IMR-90 (cell line): ENCODE measurements at regions not wholly inside any gene's neighbourhood (a gene's known extent, or its start where the extent isn't known, plus 50 kb on each side); places are given as distances from the start of the nearest gene placed in this dataset.

Experiments
- ATAC-seq: fragments of 200-7000 bp; cut with Tn5 transposase; 2 replicates; pipeline ENCODE4 v1.9.1; 2020; ENCODE audit warnings: low read depth, mild to moderate bottlenecking, moderate library complexity
- BruUV-seq: library from RNA; stranded (reverse); fragments of 400-500 nt; replicated peaks from 2 replicates; lab custom pipeline; 2021; lab: Mats Ljungman, UMichigan
- CTCF ChIA-PET: fragments of 300-600 bp; formaldehyde crosslinking; extraction: SDS; loops from one replicate; lab custom pipeline; 2021; ENCODE audit warnings: antibody characterized with exemption; lab: Yijun Ruan, JAX
- POLR2A ChIA-PET: fragments of 300-600 bp; sonication (Branson Sonifier 250); formaldehyde crosslinking; loops from one replicate; lab custom pipeline; 2022; ENCODE audit warnings: antibody characterized with exemption; ENCODE audit not compliant: unreplicated experiment; lab: Charles Lee
- DNase-seq: peaks from one replicate; pipeline ENCODE4 v3.0.0; 2013
- H2AFZ ChIP-seq: replicated peaks from 2 replicates; pipeline ENCODE3; 2013; ENCODE audit warnings: low read length, mild to moderate bottlenecking; ENCODE audit not compliant: poor library complexity
- H2AK5ac ChIP-seq: 2 replicates; pipeline ENCODE4 v1.6.1; 2013; ENCODE audit warnings: low read depth, low read length, inconsistent platforms
- H2AK9ac ChIP-seq: replicated peaks from 2 replicates; pipeline ENCODE3; 2013; ENCODE audit warnings: mild to moderate bottlenecking, low read depth, low read length, moderate library complexity; ENCODE audit not compliant: poor library complexity
- H2BK120ac ChIP-seq: 2 replicates; pipeline ENCODE4 v1.6.1; 2013; ENCODE audit warnings: low read depth, low read length, inconsistent platforms
- H2BK15ac ChIP-seq: 3 replicates; pipeline ENCODE4 v1.6.1; 2013; ENCODE audit warnings: low read depth, low read length, inconsistent platforms
- H2BK20ac ChIP-seq: 2 replicates; pipeline ENCODE4 v1.6.1; 2013; ENCODE audit warnings: low read depth, mild to moderate bottlenecking, inconsistent platforms, low read length, moderate library complexity
- H2BK5ac ChIP-seq: 2 replicates; pipeline ENCODE4 v1.6.1; 2013; ENCODE audit warnings: mild to moderate bottlenecking, low read depth, low read length, inconsistent platforms; ENCODE audit not compliant: poor library complexity, severe bottlenecking
- H3K14ac ChIP-seq: replicated peaks from 2 replicates; pipeline ENCODE4 v1.6.1; 2013; ENCODE audit warnings: low read depth, low read length, inconsistent platforms
- H3K18ac ChIP-seq: 2 replicates; pipeline ENCODE4 v1.6.1; 2013; ENCODE audit warnings: low read depth, low read length, control low read depth
- H3K23ac ChIP-seq: 2 replicates; pipeline ENCODE4 v1.6.1; 2013; ENCODE audit warnings: low read depth, low read length, inconsistent platforms
- H3K27ac ChIP-seq: 2 replicates; pipeline ENCODE4 v1.5.1; 2013; ENCODE audit warnings: mild to moderate bottlenecking, control low read depth, low read length; ENCODE audit not compliant: insufficient read depth
- H3K27me3 ChIP-seq: 2 replicates; pipeline ENCODE4 v1.6.1; 2013; ENCODE audit warnings: low read length; ENCODE audit not compliant: control insufficient read depth, insufficient read depth
- H3K36me3 ChIP-seq: 2 replicates; pipeline ENCODE4 v1.6.1; 2013; ENCODE audit warnings: low read length, mixed read lengths; ENCODE audit not compliant: control insufficient read depth, insufficient read depth
- H3K4ac ChIP-seq: 2 replicates; pipeline ENCODE4 v1.6.1; 2013; ENCODE audit warnings: low read depth, low read length, inconsistent platforms
- H3K4me1 ChIP-seq: 2 replicates; pipeline ENCODE4 v1.6.1; 2013; ENCODE audit warnings: low read length, mixed read lengths; ENCODE audit not compliant: control insufficient read depth, insufficient read depth
- H3K4me2 ChIP-seq: 2 replicates; pipeline ENCODE4 v1.6.1; 2013; ENCODE audit warnings: low read depth, mild to moderate bottlenecking, control low read depth, low read length, moderate library complexity
- H3K4me3 ChIP-seq: 2 replicates; pipeline ENCODE4 v1.5.1; 2013; ENCODE audit warnings: low read depth, mild to moderate bottlenecking, control low read depth, low read length, moderate library complexity; ENCODE audit not compliant: insufficient read depth
- H3K56ac ChIP-seq: 2 replicates; pipeline ENCODE4 v1.6.1; 2013; ENCODE audit warnings: low read length, inconsistent platforms; ENCODE audit not compliant: insufficient read depth; ENCODE audit errors: extremely low read depth
- H3K79me1 ChIP-seq, 2 experiments: 2 replicates each; pipeline ENCODE4 v1.6.1; 2013; ENCODE audit warnings: low read length in 2 of 2, inconsistent platforms in 1 of 2, low read depth in 1 of 2
- H3K9ac ChIP-seq: 2 replicates; pipeline ENCODE4 v1.6.1; 2013; ENCODE audit warnings: low read depth, low read length, control low read depth
- H3K9me1 ChIP-seq: 2 replicates; pipeline ENCODE4 v1.6.1; 2013; ENCODE audit warnings: low read length, inconsistent platforms; ENCODE audit not compliant: insufficient read depth
- H3K9me3 ChIP-seq: 2 replicates; pipeline ENCODE4 v1.6.1; 2013; ENCODE audit warnings: low read length; ENCODE audit not compliant: control insufficient read depth, insufficient read depth
- H4K20me1 ChIP-seq: 2 replicates; pipeline ENCODE4 v1.6.1; 2013; ENCODE audit warnings: low read length, inconsistent platforms; ENCODE audit not compliant: insufficient read depth
- H4K5ac ChIP-seq: 2 replicates; pipeline ENCODE4 v1.6.1; 2013; ENCODE audit warnings: mild to moderate bottlenecking, low read depth, low read length, control low read depth
- H4K8ac ChIP-seq, 2 experiments: 2 replicates each; pipeline ENCODE4 v1.6.1; 2013; ENCODE audit warnings: low read depth in 2 of 2, low read length in 2 of 2, control low read depth in 1 of 2, inconsistent platforms in 1 of 2
- H4K91ac ChIP-seq: 2 replicates; pipeline ENCODE4 v1.6.1; 2013; ENCODE audit warnings: low read depth, low read length, inconsistent platforms; ENCODE audit not compliant: insufficient read depth
- BHLHE40 ChIP-seq: fragments of 150-350 bp; IDR thresholded peaks from 2 replicates; pipeline ENCODE4 v1.6.1; 2016; ENCODE audit warnings: mild to moderate bottlenecking, low read depth, low read length
- CEBPB ChIP-seq: IDR thresholded peaks from 2 replicates; pipeline ENCODE4 v1.6.1; 2012; ENCODE audit warnings: low read depth, low read length, improper control_type of control experiment
- CHD1 ChIP-seq: IDR thresholded peaks from 2 replicates; pipeline ENCODE4 v1.6.1; 2012; ENCODE audit warnings: low read depth, low read length, improper control_type of control experiment
- FOS ChIP-seq: fragments of 150-350 bp; IDR thresholded peaks from 2 replicates; pipeline ENCODE4 v1.6.1; 2016; ENCODE audit warnings: low read depth, low read length
- MXI1 ChIP-seq: IDR thresholded peaks from 2 replicates; pipeline ENCODE4 v1.6.1; 2012; ENCODE audit warnings: low read depth, mild to moderate bottlenecking, low read length, moderate library complexity, borderline replicate concordance
- NFE2L2 ChIP-seq: fragments of 150-350 bp; IDR thresholded peaks from 2 replicates; pipeline ENCODE4 v1.6.1; 2016; ENCODE audit warnings: low read depth, mild to moderate bottlenecking, low read length
- POLR2A ChIP-seq: IDR thresholded peaks from 2 replicates; pipeline ENCODE4 v1.6.1; 2012; ENCODE audit warnings: mild to moderate bottlenecking, low read depth, low read length
- RAD21 ChIP-seq: IDR thresholded peaks from 2 replicates; pipeline ENCODE4 v1.6.1; 2012; ENCODE audit warnings: low read length, improper control_type of control experiment
- RCOR1 ChIP-seq: IDR thresholded peaks from 2 replicates; pipeline ENCODE4 v1.6.1; 2012; ENCODE audit warnings: mild to moderate bottlenecking, low read length, improper control_type of control experiment; ENCODE audit not compliant: insufficient replicate concordance
- RFX5 ChIP-seq: IDR thresholded peaks from 2 replicates; pipeline ENCODE4 v1.8.0; 2012; ENCODE audit warnings: low read depth, mild to moderate bottlenecking, low read length, moderate library complexity
- WGBS, 2 experiments: methylation state at CpG; one replicate each; pipeline versions ENCODE4 v1.1.5 to v1.1.7; 2013; ENCODE audit warnings: missing lambda C conversion rate in 2 of 2; ENCODE audit not compliant: insufficient read length in 1 of 2; ENCODE audit errors: extremely low coverage in 2 of 2; 5-methylcytosine and 5-hydroxymethylcytosine counted together
- dilution Hi-C: fragments of 300-500 bp; cut with HindIII; formaldehyde crosslinking; loops from one replicate; pipeline ENCODE4 v1.14.3; 2018; ENCODE audit warnings: low sequenced_read_pairs; ENCODE audit not compliant: unreplicated experiment
- in situ Hi-C: fragments of 300-500 bp; cut with MboI; formaldehyde crosslinking; loops from 3 replicates; pipeline ENCODE4 v1.14.3; 2019; ENCODE audit warnings: low sequenced_read_pairs, inconsistent platforms, mixed read lengths
- intact Hi-C: fragments of 100-400 bp; cut with micrococcal nuclease; formaldehyde crosslinking; loops from 2 replicates; pipeline ENCODE4 v1.10.0; 2022
- TF ChIP-seq, protein P1 (sequence below): fragments of 150-350 bp; IDR thresholded peaks from 2 replicates; pipeline ENCODE4 v1.6.1; 2017; ENCODE audit warnings: mild to moderate bottlenecking, antibody characterized with exemption, low read length, low read depth
- TF ChIP-seq, protein P2 (sequence below): fragments of 150-350 bp; IDR thresholded peaks from 2 replicates; pipeline ENCODE4 v1.6.1; 2016; ENCODE audit warnings: low read depth, mild to moderate bottlenecking, low read length, moderate library complexity, borderline replicate concordance
- TF ChIP-seq, protein P3 (sequence below): conservative IDR thresholded peaks from 2 replicates; pipeline ENCODE4 v1.5.1; 2012; ENCODE audit warnings: mild to moderate bottlenecking, low read depth, low read length, improper control_type of control experiment

- H3K9me1 ChIP-seq, result no peaks in the 10 kb centered on the region
- no peaks in the 10 kb centered on the region for H3K4me1 ChIP-seq
- no peak overlapping the region for H2BK20ac ChIP-seq
- no peak for ATAC-seq
- TF ChIP-seq, protein P1, sequence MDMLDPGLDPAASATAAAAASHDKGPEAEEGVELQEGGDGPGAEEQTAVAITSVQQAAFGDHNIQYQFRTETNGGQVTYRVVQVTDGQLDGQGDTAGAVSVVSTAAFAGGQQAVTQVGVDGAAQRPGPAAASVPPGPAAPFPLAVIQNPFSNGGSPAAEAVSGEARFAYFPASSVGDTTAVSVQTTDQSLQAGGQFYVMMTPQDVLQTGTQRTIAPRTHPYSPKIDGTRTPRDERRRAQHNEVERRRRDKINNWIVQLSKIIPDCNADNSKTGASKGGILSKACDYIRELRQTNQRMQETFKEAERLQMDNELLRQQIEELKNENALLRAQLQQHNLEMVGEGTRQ, result no peak
- TF ChIP-seq MXI1 (no peak), RAD21 (no peak), POLR2A (no peak), CEBPB (no peak), RFX5 (no peak), BHLHE40 (no peak), FOS (no peak), NFE2L2 (no peak), RCOR1 (no peak), CHD1 (no peak)
- TF ChIP-seq, protein P2, sequence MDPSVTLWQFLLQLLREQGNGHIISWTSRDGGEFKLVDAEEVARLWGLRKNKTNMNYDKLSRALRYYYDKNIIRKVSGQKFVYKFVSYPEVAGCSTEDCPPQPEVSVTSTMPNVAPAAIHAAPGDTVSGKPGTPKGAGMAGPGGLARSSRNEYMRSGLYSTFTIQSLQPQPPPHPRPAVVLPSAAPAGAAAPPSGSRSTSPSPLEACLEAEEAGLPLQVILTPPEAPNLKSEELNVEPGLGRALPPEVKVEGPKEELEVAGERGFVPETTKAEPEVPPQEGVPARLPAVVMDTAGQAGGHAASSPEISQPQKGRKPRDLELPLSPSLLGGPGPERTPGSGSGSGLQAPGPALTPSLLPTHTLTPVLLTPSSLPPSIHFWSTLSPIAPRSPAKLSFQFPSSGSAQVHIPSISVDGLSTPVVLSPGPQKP, result no peak
- TF ChIP-seq, protein P3, sequence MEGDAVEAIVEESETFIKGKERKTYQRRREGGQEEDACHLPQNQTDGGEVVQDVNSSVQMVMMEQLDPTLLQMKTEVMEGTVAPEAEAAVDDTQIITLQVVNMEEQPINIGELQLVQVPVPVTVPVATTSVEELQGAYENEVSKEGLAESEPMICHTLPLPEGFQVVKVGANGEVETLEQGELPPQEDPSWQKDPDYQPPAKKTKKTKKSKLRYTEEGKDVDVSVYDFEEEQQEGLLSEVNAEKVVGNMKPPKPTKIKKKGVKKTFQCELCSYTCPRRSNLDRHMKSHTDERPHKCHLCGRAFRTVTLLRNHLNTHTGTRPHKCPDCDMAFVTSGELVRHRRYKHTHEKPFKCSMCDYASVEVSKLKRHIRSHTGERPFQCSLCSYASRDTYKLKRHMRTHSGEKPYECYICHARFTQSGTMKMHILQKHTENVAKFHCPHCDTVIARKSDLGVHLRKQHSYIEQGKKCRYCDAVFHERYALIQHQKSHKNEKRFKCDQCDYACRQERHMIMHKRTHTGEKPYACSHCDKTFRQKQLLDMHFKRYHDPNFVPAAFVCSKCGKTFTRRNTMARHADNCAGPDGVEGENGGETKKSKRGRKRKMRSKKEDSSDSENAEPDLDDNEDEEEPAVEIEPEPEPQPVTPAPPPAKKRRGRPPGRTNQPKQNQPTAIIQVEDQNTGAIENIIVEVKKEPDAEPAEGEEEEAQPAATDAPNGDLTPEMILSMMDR, result no peak
- no peak overlapping the region for H2AK9ac ChIP-seq
- peaks cover 46% of the 10 kb centered on the region for H3K9me3 ChIP-seq
- H2BK5ac ChIP-seq, result no peak overlapping the region
- no peak overlapping the region for H3K4me3 ChIP-seq
- ChIA-PET CTCF (no interaction called here), POLR2A (no interaction called here)
- no peak overlapping the region for H3K14ac ChIP-seq
- no peaks in the 10 kb centered on the region for H3K36me3 ChIP-seq
- H3K23ac ChIP-seq, result no peak overlapping the region
- no peak overlapping the region for H3K4me2 ChIP-seq
- H2BK15ac ChIP-seq, result no peak overlapping the region
- BruUV-seq, result no TSS peak
- H3K27me3 ChIP-seq, result no peaks in the 10 kb centered on the region
- intact Hi-C loops (no loop called here), in situ Hi-C loops (no loop called here), dilution Hi-C loops (no loop called here)
- no peak overlapping the region for H4K91ac ChIP-seq
- H4K8ac ChIP-seq, result no peak overlapping the region
- no peak overlapping the region for H3K18ac ChIP-seq
- no peak overlapping the region for H2BK120ac ChIP-seq
- no peaks in the 10 kb centered on the region for H3K79me1 ChIP-seq
- no peak overlapping the region for H2AK5ac ChIP-seq
- H3K4ac ChIP-seq, result no peak overlapping the region
- H3K56ac ChIP-seq, result no peak overlapping the region
- H4K5ac ChIP-seq, result no peak overlapping the region
- whole genome bisulfite sequencing, 2 experiments, result 50% methylated on average over 8 of the region's 14 CpGs; no CpG with 5 or more reads in 1 of the 2 experiments
- no peak overlapping the region for H3K27ac ChIP-seq
- no peak overlapping the region for H2AFZ ChIP-seq
- no peak overlapping the region for H3K9ac ChIP-seq
- H4K20me1 ChIP-seq, result no peaks in the 10 kb centered on the region
- no peak for DNase-seq
Measured at GRCh38 chr19:56971230-56971629, 130.7 kb upstream of the PEG3 start.
